SK-N-SH (cell line): ENCODE measurements at regions not wholly inside any gene's neighbourhood (a gene's known extent, or its start where the extent isn't known, plus 50 kb on each side); places are given as distances from the start of the nearest gene placed in this dataset.
"Not testable (repeated sequence)": the region's sequence is repeated elsewhere in the genome, so short reads cannot be mapped to it uniquely, and the experiment has no call there.

Experiments
- CTCF ChIP-seq: fragments of 200-600 bp; sonication (generic); IDR thresholded peaks from 2 replicates; pipeline ENCODE4 v1.6.1; 2017; ENCODE audit warnings: antibody characterized with exemption, mild to moderate bottlenecking, moderate library complexity
- FOSL2 ChIP-seq: IDR thresholded peaks from 2 replicates; pipeline ENCODE4 v1.4.0; 2012; ENCODE audit warnings: low read depth, mild to moderate bottlenecking, moderate library complexity, borderline replicate concordance
- GATA2 ChIP-seq: sonication (generic); formaldehyde crosslinking; IDR thresholded peaks from 2 replicates; pipeline ENCODE4 v1.5.0; 2020; ENCODE audit warnings: mild to moderate bottlenecking, missing genetic modification reagents
- JUND ChIP-seq: IDR thresholded peaks from 2 replicates; pipeline ENCODE4 v1.4.0; 2012
- MXI1 ChIP-seq: IDR thresholded peaks from 2 replicates; pipeline ENCODE4 v1.6.1; 2012; ENCODE audit warnings: mild to moderate bottlenecking, low read depth, low read length, improper control_type of control experiment
- RAD21 ChIP-seq: IDR thresholded peaks from 2 replicates; pipeline ENCODE4 v1.6.1; 2012; ENCODE audit warnings: mild to moderate bottlenecking, low read length
- RFX5 ChIP-seq: IDR thresholded peaks from 2 replicates; pipeline ENCODE4 v1.6.1; 2012; ENCODE audit warnings: mild to moderate bottlenecking, improper control_type of control experiment, low read length
- TAF1 ChIP-seq: IDR thresholded peaks from 2 replicates; pipeline ENCODE4 v1.6.1; 2012; ENCODE audit warnings: low read depth, mild to moderate bottlenecking, low read length, moderate library complexity, borderline replicate concordance

GRCh38 chr4:128641566-128641965, 167.9 kb upstream of the JADE1 start:
- not testable (repeated sequence) for TF ChIP-seq GATA2, CTCF, JUND, TAF1, RAD21, FOSL2, MXI1, RFX5
